GM12801 (cell line): ENCODE measurements at regions not wholly inside any gene's neighbourhood (a gene's known extent, or its start where the extent isn't known, plus 50 kb on each side); places are given as distances from the start of the nearest gene placed in this dataset.

Experiments
- CTCF ChIP-seq: IDR thresholded peaks from one replicate; pipeline ENCODE4 v1.5.1; 2011; ENCODE audit warnings: control low read depth; ENCODE audit not compliant: insufficient read length; ENCODE audit errors: extremely low read depth

GRCh38 chr20:40738976-40739375, 49.9 kb upstream of the MAFB start:
- no peak for TF ChIP-seq CTCF

GRCh38 chr20:40739841-40740240, 50.8 kb upstream of the MAFB start:
- no peak for TF ChIP-seq CTCF

GRCh38 chr20:40741507-40742106, 52.6 kb upstream of the MAFB start:
- no peak for TF ChIP-seq CTCF

GRCh38 chr20:40743141-40743775, 54.2 kb upstream of the MAFB start:
- no peak for TF ChIP-seq CTCF

- no peak for TF ChIP-seq CTCF
Measured at GRCh38 chr20:40744072-40744817, 55.2 kb upstream of the MAFB start.

- no peak for TF ChIP-seq CTCF
Measured at GRCh38 chr20:40744818-40745175, 55.8 kb upstream of the MAFB start.

- TF ChIP-seq CTCF: no peak
Measured at GRCh38 chr20:40746251-40746650, 57.2 kb upstream of the MAFB start.
